HG02571 (cell line): ENCODE measurements at regions not wholly inside any gene's neighbourhood (a gene's known extent, or its start where the extent isn't known, plus 50 kb on each side); places are given as distances from the start of the nearest gene placed in this dataset.
"Not testable (repeated sequence)": the region's sequence is repeated elsewhere in the genome, so short reads cannot be mapped to it uniquely, and the experiment has no call there.

Source experiments
- ATAC-seq: cut with Tn5 transposase; IDR thresholded peaks from one replicate; pipeline ENCODE4 v1.9.1; 2021; ENCODE audit warnings: mild to moderate bottlenecking, moderate library complexity; ENCODE audit not compliant: unreplicated experiment

DNA sequence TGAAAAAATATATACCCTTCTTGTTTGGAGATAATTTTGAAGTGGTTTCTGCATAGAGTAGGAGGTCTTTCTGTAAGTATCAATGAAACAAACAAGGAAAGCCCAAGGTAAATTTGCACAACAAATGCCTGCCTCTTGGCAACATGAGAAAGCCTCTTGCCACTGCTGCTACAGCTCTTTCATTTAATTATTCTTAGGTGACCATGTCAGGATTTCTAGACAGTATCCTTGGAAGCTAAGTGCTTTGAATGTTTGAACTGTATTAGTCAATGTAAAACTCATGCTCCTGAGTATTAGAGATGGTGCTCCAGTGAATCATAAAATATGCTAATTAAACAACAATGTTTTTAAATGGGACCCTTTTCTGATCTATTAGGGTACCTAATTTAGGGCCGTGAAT, 81.2 kb upstream of the ITGB1 start:
- ATAC-seq: no peak

DNA sequence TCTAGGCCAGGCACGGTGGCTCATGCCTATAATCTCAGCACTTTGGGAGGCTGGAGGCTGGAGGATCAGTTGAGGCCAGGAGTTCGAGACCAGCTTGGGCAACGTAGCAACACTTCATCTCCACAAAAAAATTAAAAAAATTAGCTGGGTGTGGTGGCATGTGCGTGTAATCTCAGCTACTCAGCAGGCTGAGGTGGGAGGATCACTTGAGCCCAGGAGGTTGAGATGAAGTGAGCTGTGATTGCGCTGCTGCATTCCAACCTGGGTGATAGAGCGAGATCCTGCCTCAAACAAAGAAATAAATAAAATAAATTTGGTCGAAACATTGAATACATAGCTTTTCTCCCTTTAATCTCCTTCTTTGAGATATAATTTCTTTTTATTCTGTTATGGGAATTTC, 80.6 kb upstream of the ITGB1 start:
- no peak for ATAC-seq

- no peak for ATAC-seq
Observed at GRCh38 chr10:33037726-33038125, 79.7 kb upstream of the ITGB1 start.

DNA sequence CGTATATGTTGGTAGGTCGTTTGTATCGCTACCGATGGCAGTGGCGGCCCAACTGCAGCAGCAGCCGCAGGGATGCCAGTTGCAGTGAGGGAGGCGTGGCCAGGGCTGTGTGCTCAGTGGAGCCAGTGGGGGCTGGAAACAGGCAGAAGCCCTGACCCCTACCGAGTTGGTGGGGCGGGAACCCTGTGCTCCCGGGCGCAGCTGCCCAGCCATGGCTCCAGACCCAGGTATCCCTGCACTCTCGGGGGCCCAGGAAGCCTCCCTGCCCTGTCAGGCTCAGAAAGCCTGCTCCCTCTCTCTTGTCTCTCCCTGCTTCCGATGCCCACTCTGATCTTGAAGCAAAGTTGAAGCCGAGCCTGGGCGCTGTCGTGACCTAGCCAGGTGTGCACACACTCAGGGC, 78.6 kb upstream of the ITGB1 start:
- ATAC-seq: no peak

- no peak for ATAC-seq
Observed at GRCh38 chr10:33035411-33035810, 77.4 kb upstream of the ITGB1 start.

GRCh38 chr10:33034931-33035330, 76.9 kb upstream of the ITGB1 start:
- no peak for ATAC-seq

GRCh38 chr10:33032654-33033151, 74.7 kb upstream of the ITGB1 start:
- no peak for ATAC-seq

DNA sequence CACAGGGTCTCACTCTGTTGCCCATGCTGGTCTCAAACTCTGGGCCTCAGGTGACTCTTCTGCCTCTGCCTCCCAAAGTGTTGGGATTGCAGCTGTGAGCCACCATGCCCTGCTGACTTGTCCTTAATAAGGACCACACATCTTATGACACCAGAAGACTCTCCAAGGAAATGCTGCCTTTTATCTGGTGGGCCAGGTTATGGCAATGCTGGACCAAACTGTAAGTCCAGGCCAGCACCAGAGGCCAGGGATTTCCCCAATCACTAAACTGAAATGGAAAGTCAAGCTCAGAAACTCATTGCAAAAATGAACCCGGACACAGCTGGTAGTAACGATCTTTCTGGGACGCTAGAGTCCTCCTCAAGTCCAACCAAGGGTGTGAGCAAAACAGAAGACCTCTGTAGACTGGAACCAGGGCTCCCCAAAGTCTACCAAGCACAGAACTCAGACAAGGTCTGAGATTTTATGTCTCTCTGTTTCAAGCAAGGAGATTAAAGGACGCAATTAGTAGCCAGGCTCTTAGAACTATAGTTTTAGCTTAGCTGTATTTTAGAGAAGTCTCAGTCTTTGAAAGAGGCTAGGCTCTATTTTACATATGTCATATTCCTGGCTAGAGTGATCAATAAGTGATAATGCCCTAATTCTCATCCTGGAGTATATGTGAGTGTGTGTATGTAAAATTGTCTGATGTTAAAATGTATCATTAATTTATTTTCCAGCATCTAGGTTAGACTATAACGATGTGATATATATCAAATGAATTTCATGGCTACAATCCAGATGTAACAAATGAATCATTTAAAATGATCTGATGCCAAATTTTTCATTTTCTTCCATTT, 74.0 kb upstream of the ITGB1 start:
- ATAC-seq: no peak

DNA sequence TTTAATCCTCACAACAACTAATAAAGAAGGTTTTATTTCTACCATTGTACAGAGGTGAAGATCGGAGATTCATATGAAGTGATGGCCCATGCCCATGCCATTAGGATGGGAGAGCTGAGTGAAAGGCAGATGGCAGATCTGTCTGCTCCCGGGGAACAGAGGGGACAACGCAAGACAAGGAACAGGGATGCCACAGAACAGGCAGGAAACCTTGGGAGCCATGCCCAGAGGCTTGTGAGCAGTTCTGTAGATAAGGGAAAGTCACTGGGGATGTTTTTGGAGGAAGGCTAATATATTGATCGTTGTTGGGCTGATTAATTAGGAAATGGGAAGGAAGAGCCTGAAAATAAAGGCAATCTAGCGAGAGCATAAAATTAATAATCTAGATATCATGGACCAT, 73.1 kb upstream of the ITGB1 start:
- no peak for ATAC-seq

DNA sequence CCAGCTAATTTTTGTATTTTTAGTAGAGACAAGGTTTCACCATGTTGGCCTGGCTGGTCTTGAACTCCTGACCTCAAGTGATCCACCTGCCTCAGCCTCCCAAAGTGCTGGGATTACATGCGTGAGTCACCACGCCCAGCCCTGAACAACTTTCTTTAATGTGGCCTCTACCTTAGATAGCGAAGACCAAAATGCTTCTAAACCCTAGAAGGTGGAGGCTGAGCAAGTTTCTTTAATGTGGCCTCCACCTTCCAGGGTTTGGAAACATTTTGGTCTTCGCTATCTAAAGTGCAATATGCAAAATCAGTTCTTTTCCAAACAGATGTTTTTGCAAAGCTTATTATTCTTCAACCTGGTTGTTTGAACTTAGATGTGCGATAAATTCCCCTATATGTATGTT, 70.5 kb upstream of the ITGB1 start:
- not testable (repeated sequence) for ATAC-seq

GRCh38 chr10:33027088-33027487, 69.1 kb upstream of the ITGB1 start:
- ATAC-seq: no peak

GRCh38 chr10:33026422-33026821, 68.4 kb upstream of the ITGB1 start:
- no peak for ATAC-seq

- ATAC-seq: no peak
Observed at GRCh38 chr10:33025910-33026309, 67.9 kb upstream of the ITGB1 start.

DNA sequence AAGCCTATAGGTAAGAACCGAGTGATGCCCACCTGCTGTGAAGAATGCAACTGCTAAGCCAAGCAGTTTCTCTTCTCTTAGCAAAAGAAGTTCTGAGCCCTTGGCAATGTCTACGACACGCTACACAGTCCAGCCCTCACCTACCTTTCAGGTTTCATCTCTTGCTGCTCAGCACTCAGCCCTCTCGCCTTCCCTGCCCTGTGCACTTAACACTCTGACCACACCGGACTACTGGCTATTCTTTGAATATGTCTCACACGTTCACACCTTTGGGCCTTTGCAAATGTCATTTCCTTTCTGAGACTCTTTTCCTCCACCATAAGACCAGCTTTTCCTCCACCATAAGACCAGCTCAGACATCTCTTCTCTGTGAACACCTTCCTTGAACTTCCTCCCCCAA, 67.0 kb upstream of the ITGB1 start:
- ATAC-seq: peak; percentile 69

DNA sequence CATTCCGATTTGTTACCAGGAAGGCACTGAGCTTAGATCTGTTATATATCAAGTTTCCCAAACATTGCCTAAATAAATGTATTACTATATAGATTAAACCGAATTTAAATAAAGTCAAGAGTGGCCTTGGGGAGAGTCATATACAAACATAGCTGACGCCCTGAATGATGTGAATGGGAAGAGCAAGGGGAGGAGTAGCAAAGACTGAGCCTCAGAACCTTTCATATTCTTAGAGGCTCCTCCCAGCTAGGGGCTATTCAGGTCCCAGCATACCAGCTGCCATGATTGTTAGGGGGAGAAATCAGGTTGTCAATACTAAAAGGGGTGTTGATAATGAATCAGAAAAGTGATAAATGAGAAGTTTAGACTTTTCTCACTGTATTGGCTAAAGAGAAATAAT, 64.7 kb upstream of the ITGB1 start:
- no peak for ATAC-seq

DNA sequence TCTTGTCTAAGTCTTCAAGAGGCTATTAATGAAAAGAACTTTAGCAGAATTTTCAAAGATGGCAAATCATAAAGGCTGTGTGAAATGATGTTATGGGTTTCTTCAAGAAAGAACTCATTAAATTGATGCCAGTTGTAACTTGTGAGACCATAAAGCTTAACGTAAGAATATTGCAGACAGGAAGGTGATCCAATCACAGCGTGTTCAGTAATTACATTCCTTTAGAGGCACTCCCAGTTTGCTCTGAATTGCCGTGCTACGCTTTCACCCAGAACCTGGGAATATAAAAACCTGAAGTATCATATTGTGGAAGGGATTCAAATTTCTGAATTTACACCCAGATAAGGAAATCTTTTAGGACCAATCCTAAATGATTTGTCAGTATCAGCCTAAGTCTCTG, 64.1 kb upstream of the ITGB1 start:
- no peak for ATAC-seq

- ATAC-seq: no peak
Observed at GRCh38 chr10:33016988-33017387, 59.0 kb upstream of the ITGB1 start.

GRCh38 chr10:33015761-33016547, 57.9 kb upstream of the ITGB1 start:
- no peak for ATAC-seq

- not testable (repeated sequence) for ATAC-seq
Observed at GRCh38 chr10:33013331-33013730, 55.3 kb upstream of the ITGB1 start.

DNA sequence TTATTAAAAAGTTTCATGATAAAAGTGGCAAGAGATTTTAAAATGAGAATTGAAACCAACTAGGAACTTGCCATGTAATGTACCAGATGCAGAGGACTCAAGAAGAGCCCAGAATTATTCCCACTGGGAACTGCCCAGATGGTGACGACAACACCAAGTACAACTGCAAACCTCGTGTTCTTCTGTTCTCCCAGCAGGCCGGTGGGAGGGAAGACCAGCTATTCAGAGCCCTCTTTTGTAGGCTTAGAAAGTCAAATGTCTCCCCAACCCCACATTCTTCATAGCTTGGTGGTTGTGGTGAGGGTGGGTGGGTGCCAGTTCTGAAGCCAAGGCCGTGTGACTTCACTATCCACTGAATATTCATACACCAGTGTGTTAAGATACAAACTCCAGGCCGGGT, 54.3 kb upstream of the ITGB1 start:
- no peak for ATAC-seq

- ATAC-seq: no peak
Observed at GRCh38 chr10:33010132-33011037, 52.4 kb upstream of the ITGB1 start.
